ENCODE measurements at regions not wholly inside any gene's neighbourhood (a gene's known extent, or its start where the extent isn't known, plus 50 kb on each side); places are given as distances from the start of the nearest gene placed in this dataset.

DNA sequence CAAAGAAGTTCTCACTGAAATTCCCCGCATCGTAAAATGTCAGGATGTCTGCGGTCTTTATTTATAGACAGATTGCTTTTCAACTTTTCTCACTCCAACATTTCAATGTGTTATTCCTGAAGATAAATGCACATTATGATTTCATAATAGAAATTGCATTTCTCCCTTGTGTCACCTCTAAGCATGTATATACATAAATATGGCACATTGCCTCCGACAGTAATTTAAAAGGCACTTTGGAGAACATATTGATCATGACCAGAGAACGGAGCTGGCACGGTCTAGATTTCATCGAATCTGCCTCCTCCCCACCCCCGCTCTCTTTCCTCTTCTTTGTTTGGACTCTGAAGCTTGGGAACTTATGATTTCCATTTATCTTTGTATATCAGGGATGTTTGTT lies 54.9 kb upstream of the IGSF21 start:
- Histone ChIP-seq H3K36me3 (ENCODE audit: insufficient read depth) (no peaks in the 10 kb centered on the region), H3K4me1 (ENCODE audit: low read depth, poor library complexity, severe bottlenecking) (no peaks in the 10 kb centered on the region), H3K4me2 (no peak overlapping the region), H3K79me2 (ENCODE audit: insufficient read depth, low read depth) (no peaks in the 10 kb centered on the region), H3K4me3 (IDR thresholded peaks at IDR 0.05; ENCODE audit: insufficient read depth, low read depth, low read length) (no peak overlapping the region), H3K27me3 (ENCODE audit: insufficient read depth, low read depth) (no peaks in the 10 kb centered on the region), H3K27ac (no peak overlapping the region), H4K20me1 (ENCODE audit: insufficient read depth) (no peaks in the 10 kb centered on the region), H3K9ac (no peak overlapping the region), H2AFZ (ENCODE audit: low read depth) (no peak overlapping the region)
- no peak for TF ChIP-seq CTCF (conservative IDR thresholded peaks at IDR 0.05; ENCODE audit: low read depth, low read length)

GRCh38 chr1:18055156-18055555 lies 52.4 kb upstream of the IGSF21 start:
- Histone ChIP-seq H3K27ac (no peak overlapping the region), H3K27me3 (ENCODE audit: insufficient read depth, low read depth) (no peaks in the 10 kb centered on the region)
- TF ChIP-seq CTCF (conservative IDR thresholded peaks at IDR 0.05; ENCODE audit: low read depth, low read length), result no peak

GRCh38 chr1:18056545-18056944 lies 51.1 kb upstream of the IGSF21 start:
- no peak for TF ChIP-seq CTCF (conservative IDR thresholded peaks at IDR 0.05; ENCODE audit: low read depth, low read length)
- Histone ChIP-seq H3K36me3 (ENCODE audit: insufficient read depth) (no peaks in the 10 kb centered on the region), H3K27ac (no peak overlapping the region)

More at GRCh38 chr1:18055156-18055555, 52.4 kb upstream of the IGSF21 start:
- Histone ChIP-seq H3K36me3 (ENCODE audit: insufficient read depth) (no peaks in the 10 kb centered on the region), H4K20me1 (ENCODE audit: insufficient read depth) (no peaks in the 10 kb centered on the region), H3K79me2 (ENCODE audit: insufficient read depth, low read depth) (no peaks in the 10 kb centered on the region), H3K4me3 (IDR thresholded peaks at IDR 0.05; ENCODE audit: insufficient read depth, low read depth, low read length) (no peak overlapping the region), H2AFZ (ENCODE audit: low read depth) (no peak overlapping the region), H3K4me2 (no peak overlapping the region), H3K9ac (no peak overlapping the region), H3K4me1 (ENCODE audit: low read depth, poor library complexity, severe bottlenecking) (no peaks in the 10 kb centered on the region)

DNA sequence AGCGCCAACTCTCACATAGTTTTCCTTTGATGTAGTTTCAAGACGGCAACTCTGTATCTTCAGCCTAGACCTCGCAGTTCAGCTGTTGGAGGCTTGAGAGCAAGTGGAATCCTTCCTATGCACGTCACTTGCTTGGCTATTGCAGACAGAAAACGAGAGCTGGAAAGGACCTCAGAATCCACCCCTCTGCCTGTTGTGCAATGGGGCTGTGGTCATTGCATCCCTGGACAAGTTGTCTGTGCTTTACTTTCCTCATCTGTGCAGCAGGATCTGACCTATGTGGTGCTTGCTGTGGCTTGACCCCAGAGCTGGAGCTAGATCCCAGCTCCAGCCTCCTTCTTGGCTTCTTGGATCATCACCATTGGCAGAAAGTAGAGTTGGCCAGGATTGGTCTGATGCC lies 50.0 kb upstream of the IGSF21 start:
- H3K4me1 ChIP-seq (ENCODE audit: low read depth, poor library complexity, severe bottlenecking), result no peaks in the 10 kb centered on the region
- H4K20me1 ChIP-seq (ENCODE audit: insufficient read depth), result no peaks in the 10 kb centered on the region
- TF ChIP-seq CTCF (conservative IDR thresholded peaks at IDR 0.05; ENCODE audit: low read depth, low read length), result no peak
- no peak overlapping the region for H3K27ac ChIP-seq
- no peak overlapping the region for H3K4me2 ChIP-seq
- no peaks in the 10 kb centered on the region for H3K36me3 ChIP-seq (ENCODE audit: insufficient read depth)
- H3K4me3 ChIP-seq (IDR thresholded peaks at IDR 0.05; ENCODE audit: insufficient read depth, low read depth, low read length), result no peak overlapping the region
- no peak overlapping the region for H3K9ac ChIP-seq
- H3K79me2 ChIP-seq (ENCODE audit: insufficient read depth, low read depth), result no peaks in the 10 kb centered on the region
- H3K27me3 ChIP-seq (ENCODE audit: insufficient read depth, low read depth), result no peaks in the 10 kb centered on the region
- H2AFZ ChIP-seq (ENCODE audit: low read depth), result no peak overlapping the region

More at GRCh38 chr1:18056545-18056944, 51.1 kb upstream of the IGSF21 start:
- no peaks in the 10 kb centered on the region for H3K27me3 ChIP-seq (ENCODE audit: insufficient read depth, low read depth)
- H3K9ac ChIP-seq, result no peak overlapping the region
- no peak overlapping the region for H2AFZ ChIP-seq (ENCODE audit: low read depth)
- no peaks in the 10 kb centered on the region for H3K4me1 ChIP-seq (ENCODE audit: low read depth, poor library complexity, severe bottlenecking)
- H3K79me2 ChIP-seq (ENCODE audit: insufficient read depth, low read depth), result no peaks in the 10 kb centered on the region
- H3K4me3 ChIP-seq (IDR thresholded peaks at IDR 0.05; ENCODE audit: insufficient read depth, low read depth, low read length), result no peak overlapping the region
- H4K20me1 ChIP-seq (ENCODE audit: insufficient read depth), result no peaks in the 10 kb centered on the region
- no peak overlapping the region for H3K4me2 ChIP-seq
